HG03139 (cell line): ENCODE measurements at regions not wholly inside any gene's neighbourhood (a gene's known extent, or its start where the extent isn't known, plus 50 kb on each side); places are given as distances from the start of the nearest gene placed in this dataset.
"Not testable (repeated sequence)": the region's sequence is repeated elsewhere in the genome, so short reads cannot be mapped to it uniquely, and the experiment has no call there.

Experiments used
- ATAC-seq: cut with Tn5 transposase; IDR thresholded peaks from one replicate; pipeline ENCODE4 v1.9.1; 2021; ENCODE audit not compliant: unreplicated experiment

- ATAC-seq, result no peak
Measured at GRCh38 chr11:82225502-82225901, 508.2 kb downstream of the FAM181B start.

GRCh38 chr11:82216927-82217570 is 516.6 kb downstream of the FAM181B start:
- no peak for ATAC-seq

GRCh38 chr11:82210011-82210410 is 523.7 kb downstream of the FAM181B start:
- no peak for ATAC-seq

- no peak for ATAC-seq
Measured at GRCh38 chr11:82195283-82195682, 538.4 kb downstream of the FAM181B start.

- ATAC-seq, result no peak
Measured at GRCh38 chr11:82194521-82194920, 539.1 kb downstream of the FAM181B start.

GRCh38 chr11:82191695-82192094 is 542.0 kb downstream of the FAM181B start:
- ATAC-seq, result no peak

GRCh38 chr11:82185925-82186324 is 547.7 kb downstream of the FAM181B start:
- ATAC-seq, result no peak

GRCh38 chr11:82184966-82185365 is 548.7 kb downstream of the FAM181B start:
- no peak for ATAC-seq

GRCh38 chr11:82183346-82183745 is 550.3 kb downstream of the FAM181B start:
- ATAC-seq, result no peak

- not testable (repeated sequence) for ATAC-seq
Measured at GRCh38 chr11:82182697-82183096, 551.0 kb downstream of the FAM181B start.

- ATAC-seq, result not testable (repeated sequence)
Measured at GRCh38 chr11:82181796-82182195, 551.9 kb downstream of the FAM181B start.

- no peak for ATAC-seq
Measured at GRCh38 chr11:82176945-82177344, 556.7 kb downstream of the FAM181B start.

- ATAC-seq, result no peak
Measured at GRCh38 chr11:82176365-82176764, 557.3 kb downstream of the FAM181B start.

- ATAC-seq, result no peak
Measured at GRCh38 chr11:82174610-82175009, 559.1 kb downstream of the FAM181B start.

- no peak for ATAC-seq
Measured at GRCh38 chr11:82146789-82147188, 586.9 kb downstream of the FAM181B start.

GRCh38 chr11:82118946-82119345 is 614.7 kb downstream of the FAM181B start:
- ATAC-seq, result no peak

- no peak for ATAC-seq
Measured at GRCh38 chr11:82117362-82117761, 616.3 kb downstream of the FAM181B start.

GRCh38 chr11:82105331-82105998 is 628.2 kb downstream of the FAM181B start:
- no peak for ATAC-seq

- no peak for ATAC-seq
Measured at GRCh38 chr11:82092904-82093303, 640.8 kb downstream of the FAM181B start.

- ATAC-seq, result no peak
Measured at GRCh38 chr11:82089426-82089825, 644.2 kb downstream of the FAM181B start.

- ATAC-seq, result no peak
Measured at GRCh38 chr11:82085493-82085892, 648.2 kb downstream of the FAM181B start.

- ATAC-seq, result no peak
Measured at GRCh38 chr11:82082976-82083375, 650.7 kb downstream of the FAM181B start.

- ATAC-seq, result no peak
Measured at GRCh38 chr11:82080160-82080559, 653.5 kb downstream of the FAM181B start.
